GM23248 (cell line): ENCODE measurements at regions not wholly inside any gene's neighbourhood (a gene's known extent, or its start where the extent isn't known, plus 50 kb on each side); places are given as distances from the start of the nearest gene placed in this dataset.

Source experiments
- EZH2 ChIP-seq: fragments of 200-600 bp; sonication (generic); IDR thresholded peaks from 2 replicates; pipeline ENCODE4 v1.6.1; 2018; ENCODE audit warnings: antibody characterized with exemption, mild to moderate bottlenecking; ENCODE audit not compliant: insufficient read depth, poor library complexity, severe bottlenecking
- EZH2phosphoT487 ChIP-seq: fragments of 200-600 bp; sonication (generic); IDR thresholded peaks from 2 replicates; pipeline ENCODE4 v1.6.1; 2018; ENCODE audit warnings: antibody characterized with exemption, moderate library complexity, mild to moderate bottlenecking, low read depth; ENCODE audit not compliant: insufficient read depth

GRCh38 chr13:81334481-81334880 is 993.6 kb upstream of the SPRY2 start:
- TF ChIP-seq EZH2 = no peak
- no peak for TF ChIP-seq EZH2phosphoT487
